ENCODE measurements at regions not wholly inside any gene's neighbourhood (a gene's known extent, or its start where the extent isn't known, plus 50 kb on each side); places are given as distances from the start of the nearest gene placed in this dataset.

GRCh38 chr10:50941629-50942028 lies 56.2 kb upstream of the A1CF start:
- H3K18ac ChIP-seq (ENCODE audit: insufficient read length, low read depth, low read length): no peak overlapping the region
- no peak overlapping the region for H2AFZ ChIP-seq (ENCODE audit: low read length)
- no peak overlapping the region for H2BK12ac ChIP-seq (ENCODE audit: insufficient read length, low read depth, low read length)
- H2BK120ac ChIP-seq (ENCODE audit: low read depth, low read length, poor library complexity, severe bottlenecking): no peak overlapping the region
- no peaks in the 10 kb centered on the region for H3K9me3 ChIP-seq (ENCODE audit: control insufficient read depth, low read depth, low read length)
- no peaks in the 10 kb centered on the region for H3K23me2 ChIP-seq (ENCODE audit: insufficient read length, low read depth, low read length, poor library complexity, severe bottlenecking)
- H2BK15ac ChIP-seq (ENCODE audit: low read depth, low read length): no peak overlapping the region
- no peak overlapping the region for H4K5ac ChIP-seq (ENCODE audit: insufficient read length, low read depth, low read length)
- H2BK5ac ChIP-seq (ENCODE audit: insufficient read length, low read length): no peak overlapping the region
- H4K20me1 ChIP-seq (ENCODE audit: control insufficient read depth, insufficient read depth, insufficient read length): no peaks in the 10 kb centered on the region
- TF ChIP-seq, protein P1, sequence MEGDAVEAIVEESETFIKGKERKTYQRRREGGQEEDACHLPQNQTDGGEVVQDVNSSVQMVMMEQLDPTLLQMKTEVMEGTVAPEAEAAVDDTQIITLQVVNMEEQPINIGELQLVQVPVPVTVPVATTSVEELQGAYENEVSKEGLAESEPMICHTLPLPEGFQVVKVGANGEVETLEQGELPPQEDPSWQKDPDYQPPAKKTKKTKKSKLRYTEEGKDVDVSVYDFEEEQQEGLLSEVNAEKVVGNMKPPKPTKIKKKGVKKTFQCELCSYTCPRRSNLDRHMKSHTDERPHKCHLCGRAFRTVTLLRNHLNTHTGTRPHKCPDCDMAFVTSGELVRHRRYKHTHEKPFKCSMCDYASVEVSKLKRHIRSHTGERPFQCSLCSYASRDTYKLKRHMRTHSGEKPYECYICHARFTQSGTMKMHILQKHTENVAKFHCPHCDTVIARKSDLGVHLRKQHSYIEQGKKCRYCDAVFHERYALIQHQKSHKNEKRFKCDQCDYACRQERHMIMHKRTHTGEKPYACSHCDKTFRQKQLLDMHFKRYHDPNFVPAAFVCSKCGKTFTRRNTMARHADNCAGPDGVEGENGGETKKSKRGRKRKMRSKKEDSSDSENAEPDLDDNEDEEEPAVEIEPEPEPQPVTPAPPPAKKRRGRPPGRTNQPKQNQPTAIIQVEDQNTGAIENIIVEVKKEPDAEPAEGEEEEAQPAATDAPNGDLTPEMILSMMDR (conservative IDR thresholded peaks at IDR 0.05): no peak
- DNase-seq: no peak
- no peak overlapping the region for H2AK5ac ChIP-seq (ENCODE audit: insufficient read length, low read length)
- no peak overlapping the region for H3K4me2 ChIP-seq (ENCODE audit: insufficient read depth, insufficient read length, low read length)
- H4K91ac ChIP-seq (ENCODE audit: insufficient read length, low read depth, low read length): no peak overlapping the region
- H3K79me1 ChIP-seq (ENCODE audit: insufficient read depth, low read depth, low read length, poor library complexity, severe bottlenecking): no peaks in the 10 kb centered on the region
- no peak overlapping the region for H3K4ac ChIP-seq (ENCODE audit: low read depth, low read length)
- no peak overlapping the region for H4K8ac ChIP-seq (replicated peaks; ENCODE audit: insufficient read length, low read depth, low read length)
- H3K23ac ChIP-seq (ENCODE audit: insufficient read length, low read depth, low read length): no peak overlapping the region
- no peak overlapping the region for H3T11ph ChIP-seq (ENCODE audit: low read length)
- Mint-ChIP-seq H3K4me1 (no peaks in the 10 kb centered on the region), H3K4me3 (no peak overlapping the region), H3K36me3 (ENCODE audit: insufficient read depth in 1 of 3, low read depth in 3 of 3) (no peaks in the 10 kb centered on the region), H3K27me3 (ENCODE audit: low read depth) (peaks cover 9% of the 10 kb centered on the region), H3K9me3 (no peaks in the 10 kb centered on the region), H3K27ac (no peak overlapping the region)
- no peak overlapping the region for H3K27ac ChIP-seq (ENCODE audit: insufficient read length, low read depth, low read length)
- H2BK20ac ChIP-seq (ENCODE audit: low read depth, low read length, poor library complexity, severe bottlenecking): no peak overlapping the region
- H3K14ac ChIP-seq (ENCODE audit: insufficient read depth, low read length): no peak overlapping the region
- no peak overlapping the region for H3K9ac ChIP-seq (ENCODE audit: extremely low read depth, insufficient read length, low read length)
- no peaks in the 10 kb centered on the region for H3K79me2 ChIP-seq (ENCODE audit: insufficient read depth, low read length)
- no CpG with 5 or more reads among the region's 3 CpGs for WGBS (ENCODE audit: extremely low coverage, insufficient read length, low lambda C conversion rate)
- H3K56ac ChIP-seq (ENCODE audit: insufficient read length, low read depth, low read length): no peak overlapping the region
- H3K27me3 ChIP-seq (ENCODE audit: insufficient read depth, low read length): no peaks in the 10 kb centered on the region
- H3K4me1 ChIP-seq (ENCODE audit: insufficient read depth, low read length): no peaks in the 10 kb centered on the region

Data from H9 (cell line).